Vagina (tissue), 2 donors: ENCODE measurements at regions not wholly inside any gene's neighbourhood (a gene's known extent, or its start where the extent isn't known, plus 50 kb on each side); places are given as distances from the start of the nearest gene placed in this dataset.

Experiments used
- DNase-seq, 2 donors: peaks; one replicate each; pipeline ENCODE4 v3.0.0-alpha.2; 2017; ENCODE audit errors: extremely low spot score in 2 of 2
- H3K27ac ChIP-seq: fragments of 200-600 bp; sonication (generic); one replicate; pipeline ENCODE4 v1.5.1; 2019
- H3K27me3 ChIP-seq: fragments of 200-600 bp; sonication (generic); one replicate; pipeline ENCODE4 v1.5.1; 2019
- H3K36me3 ChIP-seq, 2 donors: fragments of 200-600 bp; sonication (generic); one replicate each; pipeline ENCODE4 v1.5.1; 2017 to 2019
- H3K4me1 ChIP-seq: fragments of 200-600 bp; sonication (generic); one replicate; pipeline ENCODE4 v1.5.1; 2019
- H3K4me3 ChIP-seq, 2 donors: fragments of 200-600 bp; sonication (generic); 1 replicate in 1 of 2; 2 replicates in 1 of 2; pipeline ENCODE4 v1.5.1; 2016 to 2019
- H3K9me3 ChIP-seq: fragments of 200-600 bp; sonication (generic); one replicate; pipeline ENCODE4 v1.5.1; 2019
- POLR2A ChIP-seq, 2 donors: fragments of 450-650 bp; IDR thresholded peaks; one replicate each; pipeline ENCODE4 v1.6.1; 2017; ENCODE audit warnings: antibody characterized with exemption in 2 of 2, mild to moderate bottlenecking in 2 of 2, moderate library complexity in 2 of 2
- POLR2AphosphoS5 ChIP-seq, 2 donors: sonication (generic); formaldehyde crosslinking; IDR thresholded peaks; one replicate each; pipeline ENCODE4 v1.9.0; 2017; ENCODE audit warnings: antibody characterized with exemption in 2 of 2, mild to moderate bottlenecking in 2 of 2, low read depth in 1 of 2; ENCODE audit not compliant: insufficient read depth in 1 of 2
- intact Hi-C: fragments of 100-400 bp; cut with DNase I; formaldehyde crosslinking; loops from one replicate; pipeline ENCODE4 v1.15.1; 2023
- TF ChIP-seq, protein P1 (sequence below), 3 experiments: fragments of 450-650 bp in 2 of 3; fragments of 200-600 bp in 1 of 3; sonication (generic) in 1 of 3; IDR thresholded peaks; one replicate each; pipeline ENCODE4 v1.5.1; 2017 to 2019; ENCODE audit warnings: antibody characterized with exemption in 3 of 3, mild to moderate bottlenecking in 2 of 3, moderate library complexity in 2 of 3

DNA sequence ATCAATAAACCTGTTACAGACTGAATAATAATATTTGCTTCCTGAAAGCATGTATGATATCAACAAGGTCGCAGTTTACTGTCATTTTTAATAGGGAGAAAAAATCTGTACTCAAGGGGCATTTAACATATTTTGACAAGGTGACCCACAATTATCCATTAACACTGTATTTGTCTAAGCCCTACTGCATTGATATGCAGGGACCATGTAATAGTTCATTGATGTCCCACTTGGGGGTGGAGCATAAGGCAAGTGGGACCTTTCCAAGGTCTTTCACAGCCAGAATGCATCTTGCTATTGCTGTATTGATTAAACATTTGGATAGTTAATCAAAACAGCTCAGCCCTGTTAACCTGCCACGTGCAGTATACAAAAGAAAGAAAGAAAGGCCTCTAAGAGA, 502.0 kb downstream of the NR2F1-AS1 start:
- no peak for TF ChIP-seq POLR2A (IDR thresholded peaks at IDR 0.05)
- no peak for TF ChIP-seq POLR2AphosphoS5 (IDR thresholded peaks at IDR 0.05; ENCODE audit: insufficient read depth in 1 of 2, low read depth in 1 of 2)
- TF ChIP-seq, protein P1, sequence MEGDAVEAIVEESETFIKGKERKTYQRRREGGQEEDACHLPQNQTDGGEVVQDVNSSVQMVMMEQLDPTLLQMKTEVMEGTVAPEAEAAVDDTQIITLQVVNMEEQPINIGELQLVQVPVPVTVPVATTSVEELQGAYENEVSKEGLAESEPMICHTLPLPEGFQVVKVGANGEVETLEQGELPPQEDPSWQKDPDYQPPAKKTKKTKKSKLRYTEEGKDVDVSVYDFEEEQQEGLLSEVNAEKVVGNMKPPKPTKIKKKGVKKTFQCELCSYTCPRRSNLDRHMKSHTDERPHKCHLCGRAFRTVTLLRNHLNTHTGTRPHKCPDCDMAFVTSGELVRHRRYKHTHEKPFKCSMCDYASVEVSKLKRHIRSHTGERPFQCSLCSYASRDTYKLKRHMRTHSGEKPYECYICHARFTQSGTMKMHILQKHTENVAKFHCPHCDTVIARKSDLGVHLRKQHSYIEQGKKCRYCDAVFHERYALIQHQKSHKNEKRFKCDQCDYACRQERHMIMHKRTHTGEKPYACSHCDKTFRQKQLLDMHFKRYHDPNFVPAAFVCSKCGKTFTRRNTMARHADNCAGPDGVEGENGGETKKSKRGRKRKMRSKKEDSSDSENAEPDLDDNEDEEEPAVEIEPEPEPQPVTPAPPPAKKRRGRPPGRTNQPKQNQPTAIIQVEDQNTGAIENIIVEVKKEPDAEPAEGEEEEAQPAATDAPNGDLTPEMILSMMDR (IDR thresholded peaks at IDR 0.05): no peak
- Histone ChIP-seq H3K36me3 (no peaks in the 10 kb centered on the region), H3K27me3 (no peaks in the 10 kb centered on the region), H3K9me3 (no peaks in the 10 kb centered on the region), H3K4me1 (peaks cover 11% of the 10 kb centered on the region), H3K4me3 (no peak overlapping the region), H3K27ac (no peak overlapping the region)
- intact Hi-C loops: no loop called here
- DNase-seq: no peak

DNA sequence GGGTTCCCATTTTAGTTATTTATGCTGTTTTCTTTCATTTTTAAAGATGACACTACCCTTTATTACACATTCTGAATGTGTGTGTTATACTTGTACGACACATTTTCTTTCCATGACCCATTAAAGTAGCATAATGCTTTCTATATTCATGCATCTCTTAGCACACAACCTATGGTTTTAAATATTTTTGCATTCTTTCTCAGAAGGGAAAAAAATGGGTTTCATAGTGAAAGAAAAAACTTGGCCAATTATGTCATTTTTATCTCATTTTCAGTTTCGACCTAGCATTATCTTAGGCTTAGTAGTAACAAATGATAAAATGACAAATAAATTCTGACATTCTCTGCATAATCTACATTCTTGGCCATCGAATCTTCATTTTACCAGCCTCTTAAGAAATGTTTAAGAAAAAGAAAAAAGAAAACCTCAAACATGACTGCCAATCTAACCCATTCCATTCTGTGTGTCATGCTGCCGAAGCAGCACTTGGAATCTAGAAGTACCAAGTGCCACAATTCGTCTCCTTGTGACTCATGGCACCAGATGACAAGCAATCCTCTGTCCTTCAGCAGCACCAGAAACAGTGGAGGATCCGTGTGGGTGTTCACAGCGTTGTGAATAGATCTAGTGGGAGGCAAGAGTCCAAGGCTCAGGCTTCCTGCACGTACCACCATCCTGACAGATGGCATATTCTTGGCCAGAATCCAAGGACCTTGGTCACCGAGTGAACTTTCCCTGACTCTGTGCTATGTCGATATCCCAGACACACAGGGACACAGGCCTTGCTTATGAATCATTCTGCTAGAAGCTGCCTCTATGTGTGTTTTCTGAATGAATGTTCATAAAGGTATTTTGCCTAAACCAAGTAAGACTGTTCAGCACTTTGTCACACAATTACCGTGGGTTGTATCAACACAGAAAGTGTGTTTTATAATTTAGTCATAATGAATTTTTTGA, 502.7 kb downstream of the NR2F1-AS1 start:
- Histone ChIP-seq H3K9me3 (no peaks in the 10 kb centered on the region), H3K4me3 (no peak overlapping the region), H3K27ac (no peak overlapping the region), H3K4me1 (peaks cover 11% of the 10 kb centered on the region), H3K36me3 (no peaks in the 10 kb centered on the region), H3K27me3 (no peaks in the 10 kb centered on the region)
- TF ChIP-seq POLR2A (IDR thresholded peaks at IDR 0.05) (no peak), POLR2AphosphoS5 (IDR thresholded peaks at IDR 0.05; ENCODE audit: insufficient read depth in 1 of 2, low read depth in 1 of 2) (no peak)
- TF ChIP-seq, protein P1 (IDR thresholded peaks at IDR 0.05): no peak
- intact Hi-C loops: no loop called here
- no peak for DNase-seq

DNA sequence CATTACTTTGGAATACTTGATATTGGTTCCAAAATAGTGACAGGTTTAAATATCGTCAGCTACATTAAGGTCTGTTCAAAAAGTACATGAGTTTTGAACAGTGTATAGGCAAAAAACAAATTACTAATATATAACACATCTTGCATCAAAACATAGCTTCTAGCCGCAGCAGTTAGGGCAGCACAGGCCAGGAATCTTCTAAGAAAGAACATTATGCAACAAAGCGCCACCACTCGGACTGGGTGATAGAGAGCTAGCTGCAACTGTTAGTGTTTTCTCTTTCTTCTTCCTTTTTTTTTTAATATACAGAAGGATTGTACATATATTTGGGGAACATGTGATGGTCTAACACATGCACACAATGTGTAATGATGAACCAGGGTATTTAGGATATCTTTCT, 504.5 kb downstream of the NR2F1-AS1 start:
- Histone ChIP-seq H3K4me1 (peaks cover 11% of the 10 kb centered on the region), H3K36me3 (no peaks in the 10 kb centered on the region), H3K27ac (no peak overlapping the region), H3K4me3 (no peak overlapping the region), H3K9me3 (no peaks in the 10 kb centered on the region), H3K27me3 (no peaks in the 10 kb centered on the region)
- TF ChIP-seq, protein P1 (IDR thresholded peaks at IDR 0.05): no peak
- TF ChIP-seq POLR2AphosphoS5 (IDR thresholded peaks at IDR 0.05; ENCODE audit: insufficient read depth in 1 of 2, low read depth in 1 of 2) (no peak), POLR2A (IDR thresholded peaks at IDR 0.05) (no peak)
- no peak for DNase-seq
- intact Hi-C loops: no loop called here

DNA sequence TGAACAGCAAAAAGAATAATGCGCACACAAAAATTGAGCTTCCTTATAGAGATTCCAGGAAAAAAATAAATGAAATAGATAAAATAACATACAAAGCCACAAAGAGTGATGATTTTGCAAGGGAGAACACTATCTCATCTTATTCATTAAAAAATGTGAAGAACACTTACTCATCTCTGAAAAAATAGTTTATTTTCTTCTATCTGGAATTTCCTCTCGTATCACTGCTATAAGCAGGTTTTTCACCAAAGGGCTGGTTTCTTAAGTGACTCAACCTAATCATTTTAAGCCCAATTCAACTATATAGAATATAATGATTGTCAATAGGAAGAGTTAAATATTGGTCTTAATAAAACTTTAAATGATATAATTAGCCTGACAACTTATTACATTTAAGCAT, 504.9 kb downstream of the NR2F1-AS1 start:
- Histone ChIP-seq H3K36me3 (no peaks in the 10 kb centered on the region), H3K9me3 (no peaks in the 10 kb centered on the region), H3K4me3 (no peak overlapping the region), H3K27me3 (no peaks in the 10 kb centered on the region), H3K27ac (no peak overlapping the region), H3K4me1 (peaks cover 11% of the 10 kb centered on the region)
- no peak for DNase-seq
- intact Hi-C loops: no loop called here
- TF ChIP-seq, protein P1 (IDR thresholded peaks at IDR 0.05): no peak
- TF ChIP-seq POLR2AphosphoS5 (IDR thresholded peaks at IDR 0.05; ENCODE audit: insufficient read depth in 1 of 2, low read depth in 1 of 2) (no peak), POLR2A (IDR thresholded peaks at IDR 0.05) (no peak)

DNA sequence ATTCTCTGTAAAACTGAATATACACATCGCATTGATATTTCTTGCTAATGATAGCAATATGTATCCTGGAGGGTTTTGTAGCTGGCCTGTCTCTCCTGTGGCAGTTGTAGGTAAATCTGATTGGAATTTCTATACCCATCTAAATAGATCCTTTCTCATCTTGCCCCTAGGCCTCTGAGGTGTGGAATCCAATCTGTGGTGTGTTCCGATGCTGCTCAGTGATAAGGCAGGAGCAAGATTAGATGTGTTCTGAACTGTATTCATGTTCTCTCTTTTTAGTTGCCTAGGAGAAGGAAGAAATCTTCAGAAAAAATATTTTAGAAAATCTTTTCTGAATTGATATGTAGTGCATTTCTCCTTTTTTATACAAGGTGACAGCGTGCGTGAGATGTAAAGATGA, 507.5 kb downstream of the NR2F1-AS1 start:
- intact Hi-C loops: no loop called here
- no peak overlapping the region for H3K4me3 ChIP-seq
- no peaks in the 10 kb centered on the region for H3K9me3 ChIP-seq
- TF ChIP-seq, protein P1 (IDR thresholded peaks at IDR 0.05): no peak
- TF ChIP-seq POLR2AphosphoS5 (IDR thresholded peaks at IDR 0.05; ENCODE audit: insufficient read depth in 1 of 2, low read depth in 1 of 2) (no peak), POLR2A (IDR thresholded peaks at IDR 0.05) (no peak)
- no peaks in the 10 kb centered on the region for H3K36me3 ChIP-seq
- peaks cover 4% of the 10 kb centered on the region for H3K4me1 ChIP-seq
- no peak overlapping the region for H3K27ac ChIP-seq
- DNase-seq: no peak
- H3K27me3 ChIP-seq: no peaks in the 10 kb centered on the region
